Embryonic facial prominence (tissue), 1 donor: ENCODE measurements at regions not wholly inside any gene's neighbourhood (a gene's known extent, or its start where the extent isn't known, plus 50 kb on each side); places are given as distances from the start of the nearest gene placed in this dataset.

ENCODE experiments used
- DNase-seq: peaks from one replicate; pipeline ENCODE4 v3.0.0-alpha.2; 2016; ENCODE audit errors: extremely low spot score

GRCh38 chr14:44010595-44010994, 496.5 kb downstream of the FSCB start:
- no peak for DNase-seq

GRCh38 chr14:44010071-44010470, 497.0 kb downstream of the FSCB start:
- no peak for DNase-seq

GRCh38 chr14:44009642-44010041, 497.4 kb downstream of the FSCB start:
- DNase-seq, result no peak

- no peak for DNase-seq
Observed at GRCh38 chr14:43988989-43989388, 518.1 kb downstream of the FSCB start.

- no peak for DNase-seq
Observed at GRCh38 chr14:43983721-43984120, 523.4 kb downstream of the FSCB start.

GRCh38 chr14:43981135-43981768, 525.8 kb downstream of the FSCB start:
- DNase-seq, result no peak

- DNase-seq, result no peak
Observed at GRCh38 chr14:43956741-43957140, 550.3 kb downstream of the FSCB start.

GRCh38 chr14:43949400-43949799, 557.7 kb downstream of the FSCB start:
- no peak for DNase-seq

GRCh38 chr14:43939836-43940235, 567.2 kb downstream of the FSCB start:
- no peak for DNase-seq

- DNase-seq, result no peak
Observed at GRCh38 chr14:43938588-43939281, 568.3 kb downstream of the FSCB start.

- DNase-seq, result no peak
Observed at GRCh38 chr14:43937001-43937400, 570.1 kb downstream of the FSCB start.

- no peak for DNase-seq
Observed at GRCh38 chr14:43934102-43934501, 573.0 kb downstream of the FSCB start.

- no peak for DNase-seq
Observed at GRCh38 chr14:43914041-43914693, 592.9 kb downstream of the FSCB start.

GRCh38 chr14:43903209-43903608, 603.9 kb downstream of the FSCB start:
- DNase-seq, result no peak

- DNase-seq, result no peak
Observed at GRCh38 chr14:43901911-43902673, 605.0 kb downstream of the FSCB start.

GRCh38 chr14:43900173-43900655, 606.9 kb downstream of the FSCB start:
- no peak for DNase-seq

GRCh38 chr14:43898687-43899086, 608.4 kb downstream of the FSCB start:
- no peak for DNase-seq

- no peak for DNase-seq
Observed at GRCh38 chr14:43896044-43896443, 611.0 kb downstream of the FSCB start.

- no peak for DNase-seq
Observed at GRCh38 chr14:43894534-43894933, 612.5 kb downstream of the FSCB start.

GRCh38 chr14:43887523-43887922, 619.6 kb downstream of the FSCB start:
- DNase-seq, result no peak

GRCh38 chr14:43877351-43877960, 629.6 kb downstream of the FSCB start:
- DNase-seq, result no peak
